K562 (cell line): ENCODE measurements at regions not wholly inside any gene's neighbourhood (a gene's known extent, or its start where the extent isn't known, plus 50 kb on each side); places are given as distances from the start of the nearest gene placed in this dataset.

Experiments
- ATAC-seq: fragments of 200-7000 bp; cut with Tn5 transposase; 3 replicates; pipeline ENCODE4 v1.9.1; 2020; ENCODE audit warnings: moderate library complexity
- BruUV-seq: library from RNA; stranded (reverse); fragments of 400-500 nt; replicated peaks from 2 replicates; lab custom pipeline; 2021; lab: Mats Ljungman, UMichigan
- CTCF ChIA-PET: fragments of 300-600 bp; formaldehyde crosslinking; extraction: SDS; loops from one replicate; lab custom pipeline; 2021; ENCODE audit warnings: low intra/inter-chr PET ratio; lab: Yijun Ruan, JAX
- POLR2A ChIA-PET: fragments of 300-600, 350-650 bp; sonication (Branson Sonifier 250); formaldehyde crosslinking; extraction: SDS; loops from one replicate; lab custom pipeline; 2021; ENCODE audit warnings: antibody characterized with exemption, inconsistent platforms; lab: Yijun Ruan, JAX
- DNase-seq, 4 experiments: peaks; one replicate each; pipeline versions ENCODE4 v3.0.0 to v3.0.0-alpha.2; 2011 to 2018; ENCODE audit warnings: low spot score in 3 of 4, mixed read lengths in 3 of 4; ENCODE audit errors: extremely low read depth in 1 of 4
- FAIRE-seq: peaks from 2 replicates; lab custom pipeline; 2011; peaks lifted over from hg19 to GRCh38; lab: Jason Lieb, UNC
- H2AFZ ChIP-seq: 2 replicates; pipeline ENCODE4 v1.6.0; 2011; ENCODE audit warnings: low read depth, low read length, control low read depth, inconsistent platforms
- H3K27ac ChIP-seq: fragments of 200-600 bp; 3 replicates; pipeline ENCODE4 v1.8.0; 2011; ENCODE audit warnings: low read depth, mild to moderate bottlenecking, control low read depth, inconsistent platforms, low read length, moderate library complexity, mixed read lengths; ENCODE audit errors: extremely low read depth
- H3K27me3 ChIP-seq, 2 experiments: fragments of 300-600 bp in 1 of 2; 2 replicates in 1 of 2; 3 replicates in 1 of 2; pipeline versions ENCODE4 v1.6.0 to v1.8.0; 2011; ENCODE audit warnings: inconsistent platforms in 2 of 2, low read length in 2 of 2, mild to moderate bottlenecking in 1 of 2, mixed read lengths in 1 of 2, moderate library complexity in 1 of 2; ENCODE audit not compliant: control insufficient read depth in 2 of 2, insufficient read depth in 2 of 2
- H3K36me3 ChIP-seq: fragments of 300-600 bp; 3 replicates; pipeline ENCODE4 v1.8.0; 2011; ENCODE audit warnings: mild to moderate bottlenecking, low read length, inconsistent platforms; ENCODE audit not compliant: control insufficient read depth, insufficient read depth
- H3K4me1 ChIP-seq, 2 experiments: fragments of 200-600 bp in 1 of 2; replicated peaks in 1 of 2; 2 replicates in 1 of 2; 3 replicates in 1 of 2; pipeline versions ENCODE4 v1.5.1 to v1.8.0; 2011; ENCODE audit warnings: inconsistent platforms in 2 of 2, low read length in 2 of 2, mild to moderate bottlenecking in 1 of 2, mixed read lengths in 1 of 2, moderate library complexity in 1 of 2; ENCODE audit not compliant: control insufficient read depth in 2 of 2, insufficient read depth in 2 of 2
- H3K4me2 ChIP-seq: 2 replicates; pipeline ENCODE4 v1.6.1; 2011; ENCODE audit warnings: low read length, control low read depth, inconsistent platforms, mixed read lengths; ENCODE audit not compliant: insufficient read depth
- H3K4me3 ChIP-seq: fragments of 200-600 bp; sonication (generic), shearing (Covaris generic); 2 replicates; pipeline ENCODE4 v1.5.1; 2016; ENCODE audit warnings: control low read depth, inconsistent platforms
- H3K79me2 ChIP-seq: fragments of 200-600 bp; 3 replicates; pipeline ENCODE4 v1.8.0; 2011; ENCODE audit warnings: low read length, inconsistent platforms; ENCODE audit not compliant: control insufficient read depth, insufficient read depth
- H3K9ac ChIP-seq, 2 experiments: 2 replicates each; pipeline versions ENCODE4 v1.6.0 to v1.6.1; 2011; ENCODE audit warnings: low read depth in 2 of 2, low read length in 2 of 2, control low read depth in 1 of 2, inconsistent platforms in 1 of 2, mild to moderate bottlenecking in 1 of 2, mixed read lengths in 1 of 2; ENCODE audit not compliant: insufficient read depth in 1 of 2
- H3K9me1 ChIP-seq: one replicate; pipeline ENCODE4 v1.6.0; 2011; ENCODE audit warnings: inconsistent platforms, mild to moderate bottlenecking, low read length, moderate library complexity; ENCODE audit not compliant: control insufficient read depth, insufficient read depth
- H3K9me3 ChIP-seq: replicated peaks from 2 replicates; pipeline ENCODE4 v1.5.1; 2011; ENCODE audit warnings: low read depth, low read length, inconsistent platforms; ENCODE audit not compliant: control insufficient read depth, insufficient read depth
- H4K20me1 ChIP-seq: replicated peaks from 2 replicates; pipeline ENCODE4 v1.6.1; 2011; ENCODE audit warnings: low read length, inconsistent platforms, mixed read lengths; ENCODE audit not compliant: control insufficient read depth, insufficient read depth
- ARID1B ChIP-seq: fragments of 450-650 bp; IDR thresholded peaks from 2 replicates; pipeline ENCODE4 v1.6.1; 2016; ENCODE audit warnings: antibody characterized with exemption, mild to moderate bottlenecking, inconsistent platforms
- CBFA2T2 ChIP-seq: fragments of 450-650 bp; conservative IDR thresholded peaks from 2 replicates; pipeline ENCODE4 v1.6.1; 2017; ENCODE audit warnings: mild to moderate bottlenecking
- CBFA2T3 ChIP-seq: fragments of 450-650 bp; IDR thresholded peaks from 2 replicates; pipeline ENCODE4 v1.6.1; 2017
- ETV6 ChIP-seq, 3 experiments: fragments of 150-350 bp in 1 of 3; sonication (generic) in 1 of 3; formaldehyde crosslinking in 1 of 3; IDR thresholded peaks; 2 replicates each; pipeline versions ENCODE4 v1.6.1 to v1.8.0; 2014 to 2022; ENCODE audit warnings: borderline replicate concordance in 2 of 3, low read depth in 2 of 3, antibody characterized with exemption in 1 of 3, low read length in 1 of 3, mild to moderate bottlenecking in 1 of 3, missing genetic modification reagents in 1 of 3
- KDM1A ChIP-seq, 2 experiments: fragments of 450-650 bp; IDR thresholded peaks; 2 replicates each; pipeline ENCODE4 v1.6.1; 2016; ENCODE audit warnings: mild to moderate bottlenecking in 2 of 2
- MCM5 ChIP-seq: fragments of 450-650 bp; IDR thresholded peaks from 2 replicates; pipeline ENCODE4 v1.6.1; 2016; ENCODE audit warnings: low read depth
- RCOR1 ChIP-seq, 2 experiments: IDR thresholded peaks; 2 replicates each; pipeline ENCODE4 v1.6.1; 2012; ENCODE audit warnings: low read depth in 2 of 2, low read length in 2 of 2, borderline replicate concordance in 1 of 2, improper control_type of control experiment in 1 of 2
- TAL1 ChIP-seq: fragments of 450-650 bp; IDR thresholded peaks from 2 replicates; pipeline ENCODE4 v1.6.1; 2016; ENCODE audit warnings: mild to moderate bottlenecking
- TCF3 ChIP-seq: sonication (generic); formaldehyde crosslinking; IDR thresholded peaks from 2 replicates; pipeline ENCODE4 v1.4.0; 2020; ENCODE audit warnings: mild to moderate bottlenecking, missing genetic modification reagents
- TEAD4 ChIP-seq, 2 experiments: sonication (generic) in 1 of 2; formaldehyde crosslinking in 1 of 2; IDR thresholded peaks; 2 replicates each; pipeline versions ENCODE4 v1.6.1 to v1.8.0; 2012 to 2022; ENCODE audit warnings: borderline replicate concordance in 1 of 2, inconsistent platforms in 1 of 2, low read length in 1 of 2, mild to moderate bottlenecking in 1 of 2, missing genetic modification reagents in 1 of 2
- ZNF431 ChIP-seq: sonication (generic); formaldehyde crosslinking; IDR thresholded peaks from 2 replicates; pipeline ENCODE4 v1.8.0; 2022; ENCODE audit warnings: mild to moderate bottlenecking, missing genetic modification reagents
- WGBS: fragments of 100-300 bp; shearing (Covaris generic); methylation state at CpG from one replicate; pipeline ENCODE4 v1.1.6; 2016; ENCODE audit warnings: low coverage, mixed read lengths; ENCODE audit not compliant: insufficient coverage; ENCODE audit errors: missing lambda C conversion rate; 5-methylcytosine and 5-hydroxymethylcytosine counted together
- in situ Hi-C: fragments of 300-500 bp; cut with MboI; formaldehyde crosslinking; loops from 4 replicates; pipeline ENCODE4 v1.15.0; 2018; ENCODE audit warnings: inconsistent platforms, mixed read lengths
- intact Hi-C: fragments of 100-400 bp; cut with micrococcal nuclease; formaldehyde crosslinking; loops from 2 replicates; pipeline ENCODE4 v1.14.2; 2022

GRCh38 chr7:50214771-50215170 is 89.7 kb upstream of the IKZF1 start:
- CTCF ChIA-PET: no interaction called here
- H4K20me1 ChIP-seq: no peaks in the 10 kb centered on the region
- no peaks in the 10 kb centered on the region for H3K36me3 ChIP-seq
- no peak overlapping the region for H3K4me3 ChIP-seq
- no peaks in the 10 kb centered on the region for H3K9me1 ChIP-seq
- DNase-seq (no peak), FAIRE-seq (no peak), ATAC-seq (no peak)
- no peak overlapping the region for H2AFZ ChIP-seq
- POLR2A ChIA-PET: interaction anchor here (2.6 kb wide), 1 partner anchor 12 kb away, joined by 10 read pairs; no protein-coding TSS in a partner anchor
- H3K27ac ChIP-seq: no peak overlapping the region
- intact Hi-C loops (no loop called here), in situ Hi-C loops (no loop called here)
- H3K9ac ChIP-seq: peak overlapping the region in 1 of 2 experiments; percentile 23; a peak in 1 of 4 replicates
- no peaks in the 10 kb centered on the region for H3K9me3 ChIP-seq
- H3K79me2 ChIP-seq: no peaks in the 10 kb centered on the region
- no peak overlapping the region for H3K4me2 ChIP-seq
- no TSS peak for BruUV-seq
- no peak for TF ChIP-seq ZNF431 (CRISPR knock-in tag)
- TF ChIP-seq RCOR1 (IDR thresholded peaks at IDR 0.05; ENCODE audit: borderline replicate concordance in 1 of 2, low read depth in 2 of 2, low read length in 2 of 2): peak in 1 of 2 experiments; percentile 59; a peak in 1 of 4 replicates
- TF ChIP-seq KDM1A (IDR thresholded peaks at IDR 0.05): 0 out of 4 replicates have a peak, but pooled peaks of 1 of the 2 experiments have one; percentile 38
- TF ChIP-seq TCF3: peak; percentile 43
- no peak for TF ChIP-seq ETV6 (IDR thresholded peaks at IDR 0.05; ENCODE audit: borderline replicate concordance in 1 of 2, low read depth in 2 of 2, low read length in 1 of 2)
- no peak for TF ChIP-seq ETV6 (CRISPR knock-in tag; IDR thresholded peaks at IDR 0.05; ENCODE audit: borderline replicate concordance)
- no peak for TF ChIP-seq MCM5
- peak; percentile 47; the same call in 1 of the 2 replicates for TF ChIP-seq TEAD4 (IDR thresholded peaks at IDR 0.05; ENCODE audit: low read length)
- no peak for TF ChIP-seq TEAD4 (CRISPR knock-in tag; IDR thresholded peaks at IDR 0.05; ENCODE audit: borderline replicate concordance)
- TF ChIP-seq ARID1B: peak; percentile 15; the same call in 1 of the 2 replicates
- TF ChIP-seq CBFA2T2: 0 out of 2 replicates have a peak, but pooled peaks have one; percentile 19
- TF ChIP-seq TAL1: peak; percentile 51
- peak; percentile 54 for TF ChIP-seq CBFA2T3
- peaks cover 0 to 9% of the 10 kb centered on the region in 2 experiments; a peak in 1 of 5 replicates for H3K27me3 ChIP-seq
- WGBS: 8% methylated on average over 8 of the region's 8 CpGs
- H3K4me1 ChIP-seq: peaks cover 10 to 14% of the 10 kb centered on the region in 2 experiments
